ENCODE measurements at regions not wholly inside any gene's neighbourhood (a gene's known extent, or its start where the extent isn't known, plus 50 kb on each side); places are given as distances from the start of the nearest gene placed in this dataset.

- TF ChIP-seq TARDBP (IDR thresholded peaks at IDR 0.05) = no peak
- TF ChIP-seq CTBP1 (IDR thresholded peaks at IDR 0.05; ENCODE audit: borderline replicate concordance) = no peak
- TF ChIP-seq NFRKB (IDR thresholded peaks at IDR 0.05) = no peak
- TF ChIP-seq SP1 (IDR thresholded peaks at IDR 0.05) = no peak
- no peak for TF ChIP-seq PKNOX1 (IDR thresholded peaks at IDR 0.05)
These were observed 997.9 kb upstream of the ALCAM start for GRCh38 chr3:104368760-104369159.

All from HEK293T (cell line).